Retina (tissue), 1 donor: ENCODE measurements at regions not wholly inside any gene's neighbourhood (a gene's known extent, or its start where the extent isn't known, plus 50 kb on each side); places are given as distances from the start of the nearest gene placed in this dataset.
"Not testable (repeated sequence)": the region's sequence is repeated elsewhere in the genome, so short reads cannot be mapped to it uniquely, and the experiment has no call there.

Experiments used
- DNase-seq: peaks from one replicate; pipeline ENCODE4 v3.0.0-alpha.2; 2016

GRCh38 chr5:39780347-39780746, 355.6 kb upstream of the DAB2 start:
- no peak for DNase-seq

- DNase-seq: no peak
Measured at GRCh38 chr5:39779831-39780230, 355.1 kb upstream of the DAB2 start.

- no peak for DNase-seq
Measured at GRCh38 chr5:39775797-39776365, 351.1 kb upstream of the DAB2 start.

GRCh38 chr5:39775086-39775796, 350.5 kb upstream of the DAB2 start:
- no peak for DNase-seq

GRCh38 chr5:39774605-39775004, 349.8 kb upstream of the DAB2 start:
- no peak for DNase-seq

GRCh38 chr5:39772307-39772706, 347.5 kb upstream of the DAB2 start:
- DNase-seq: no peak

GRCh38 chr5:39767916-39768315, 343.1 kb upstream of the DAB2 start:
- no peak for DNase-seq

GRCh38 chr5:39765366-39765765, 340.6 kb upstream of the DAB2 start:
- no peak for DNase-seq

- no peak for DNase-seq
Measured at GRCh38 chr5:39762761-39763160, 338.0 kb upstream of the DAB2 start.

GRCh38 chr5:39761199-39761950, 336.6 kb upstream of the DAB2 start:
- DNase-seq: no peak

- DNase-seq: no peak
Measured at GRCh38 chr5:39760385-39761198, 335.8 kb upstream of the DAB2 start.

GRCh38 chr5:39759701-39760100, 334.9 kb upstream of the DAB2 start:
- no peak for DNase-seq

- no peak for DNase-seq
Measured at GRCh38 chr5:39758426-39758825, 333.6 kb upstream of the DAB2 start.

- DNase-seq: no peak
Measured at GRCh38 chr5:39757131-39757530, 332.4 kb upstream of the DAB2 start.

- no peak for DNase-seq
Measured at GRCh38 chr5:39755986-39756385, 331.2 kb upstream of the DAB2 start.

- no peak for DNase-seq
Measured at GRCh38 chr5:39755452-39755851, 330.7 kb upstream of the DAB2 start.

GRCh38 chr5:39753747-39754146, 329.0 kb upstream of the DAB2 start:
- DNase-seq: not testable (repeated sequence)

GRCh38 chr5:39750661-39751060, 325.9 kb upstream of the DAB2 start:
- DNase-seq: no peak

- DNase-seq: no peak
Measured at GRCh38 chr5:39742916-39743315, 318.1 kb upstream of the DAB2 start.

GRCh38 chr5:39740404-39740803, 315.6 kb upstream of the DAB2 start:
- no peak for DNase-seq

GRCh38 chr5:39732166-39732565, 307.4 kb upstream of the DAB2 start:
- no peak for DNase-seq

- DNase-seq: no peak
Measured at GRCh38 chr5:39730699-39731098, 305.9 kb upstream of the DAB2 start.

GRCh38 chr5:39730006-39730405, 305.2 kb upstream of the DAB2 start:
- no peak for DNase-seq
